Body of pancreas (tissue), 4 donors: ENCODE measurements at regions not wholly inside any gene's neighbourhood (a gene's known extent, or its start where the extent isn't known, plus 50 kb on each side); places are given as distances from the start of the nearest gene placed in this dataset.
A peak's percentile ranks its signal among the peaks of the same experiment; 100 is the strongest.

Experiments used
- ATAC-seq: fragments of 150-250 bp; one replicate; pipeline ENCODE4 v1.9.1; 2016
- DNase-seq, 4 donors: peaks; one replicate each; pipeline ENCODE4 v3.0.0-alpha.2; 2019
- H3K27ac ChIP-seq, 4 donors: fragments of 200-600 bp; sonication (generic); 1 replicate in 3 of 4; 2 replicates in 1 of 4; pipeline versions ENCODE4 v1.5.1 to v1.6.1; 2016 to 2019; ENCODE audit warnings: mild to moderate bottlenecking in 1 of 4, mixed read lengths in 1 of 4, moderate library complexity in 1 of 4
- H3K27me3 ChIP-seq, 2 donors: fragments of 200-600 bp; sonication (generic); one replicate each; pipeline ENCODE4 v1.6.0; 2016; ENCODE audit warnings: mild to moderate bottlenecking in 1 of 2
- H3K36me3 ChIP-seq, 2 donors: fragments of 200-600 bp; sonication (generic); replicated peaks in 1 of 2; 2 replicates each; pipeline ENCODE4 v1.5.1; 2016; ENCODE audit warnings: low read depth in 2 of 2; ENCODE audit not compliant: insufficient read depth in 1 of 2
- H3K4me1 ChIP-seq: fragments of 200-600 bp; sonication (generic); one replicate; pipeline ENCODE4 v1.6.0; 2016
- H3K4me3 ChIP-seq, 2 donors: fragments of 200-600 bp; sonication (generic); 1 replicate in 1 of 2; 2 replicates in 1 of 2; pipeline ENCODE4 v1.5.1; 2016 to 2019
- H3K9me3 ChIP-seq, 3 donors: fragments of 200-600 bp; sonication (generic); 1 replicate in 2 of 3; 2 replicates in 1 of 3; pipeline ENCODE4 v1.5.1; 2016
- CTCF ChIP-seq, 7 experiments: fragments of 450-650 bp in 4 of 7; fragments of 200-600 bp in 3 of 7; sonication (generic) in 3 of 7; IDR thresholded peaks; one replicate each; pipeline ENCODE4 v1.5.1; 2016 to 2019; ENCODE audit warnings: antibody characterized with exemption in 7 of 7
- POLR2A ChIP-seq, 3 donors: fragments of 450-650 bp; IDR thresholded peaks; one replicate each; pipeline ENCODE4 v1.6.1; 2016; ENCODE audit warnings: antibody characterized with exemption in 3 of 3, mild to moderate bottlenecking in 2 of 3
- WGBS, 2 donors: methylation state at CpG; one replicate each; pipeline ENCODE4 v1.1.5; 2017; 5-methylcytosine and 5-hydroxymethylcytosine counted together
- intact Hi-C: fragments of 100-400 bp; cut with DNase I; formaldehyde crosslinking; loops from one replicate; pipeline ENCODE4 v1.15.1; 2023

- WGBS, 2 donors: 17 to 42% methylated on average over 4 of the region's 4 CpGs
- intact Hi-C loops: no loop called here
- ATAC-seq (peak; percentile 35), DNase-seq (peak in 3 of 4 donors; percentile 6 to 38 (median 12))
- H3K27me3 ChIP-seq: no peaks in the 10 kb centered on the region
- H3K27ac ChIP-seq: no peak overlapping the region
- H3K4me1 ChIP-seq: peaks cover 18% of the 10 kb centered on the region
- no peak for TF ChIP-seq CTCF (IDR thresholded peaks at IDR 0.05)
- no peak for TF ChIP-seq POLR2A (IDR thresholded peaks at IDR 0.05)
- H3K9me3 ChIP-seq: no peaks in the 10 kb centered on the region
- H3K4me3 ChIP-seq: no peak overlapping the region
- no peaks in the 10 kb centered on the region for H3K36me3 ChIP-seq
Observed at GRCh38 chrX:118221270-118221669, 104.7 kb upstream of the KLHL13 start.

GRCh38 chrX:118221733-118222132 is 105.1 kb upstream of the KLHL13 start:
- DNase-seq (no peak), ATAC-seq (no peak)
- no peak for TF ChIP-seq CTCF (IDR thresholded peaks at IDR 0.05)
- H3K4me1 ChIP-seq: peaks cover 14% of the 10 kb centered on the region
- no peaks in the 10 kb centered on the region for H3K9me3 ChIP-seq
- no peaks in the 10 kb centered on the region for H3K27me3 ChIP-seq
- intact Hi-C loops: no loop called here
- no peak overlapping the region for H3K27ac ChIP-seq
- H3K36me3 ChIP-seq: no peaks in the 10 kb centered on the region
- 47 to 48% methylated on average over 3 of the region's 3 CpGs for WGBS, 2 donors
- H3K4me3 ChIP-seq: no peak overlapping the region

GRCh38 chrX:118222421-118222820 is 105.8 kb upstream of the KLHL13 start:
- no peaks in the 10 kb centered on the region for H3K36me3 ChIP-seq
- ATAC-seq (no peak), DNase-seq (no peak)
- TF ChIP-seq CTCF (IDR thresholded peaks at IDR 0.05) (no peak), POLR2A (IDR thresholded peaks at IDR 0.05) (no peak)
- intact Hi-C loops: no loop called here
- H3K4me3 ChIP-seq: no peak overlapping the region
- no peak overlapping the region for H3K27ac ChIP-seq
- H3K27me3 ChIP-seq: no peaks in the 10 kb centered on the region
- peaks cover 12% of the 10 kb centered on the region for H3K4me1 ChIP-seq
- H3K9me3 ChIP-seq: no peaks in the 10 kb centered on the region

GRCh38 chrX:118225711-118226428 is 109.3 kb upstream of the KLHL13 start:
- Histone ChIP-seq H3K36me3 (no peaks in the 10 kb centered on the region), H3K4me3 (no peak overlapping the region), H3K27me3 (no peaks in the 10 kb centered on the region), H3K9me3 (no peaks in the 10 kb centered on the region), H3K27ac (peak overlapping the region in 1 of 4 donors; percentile 5), H3K4me1 (peaks cover 8% of the 10 kb centered on the region)
- intact Hi-C loops: no loop called here
- 54 to 62% methylated on average over 3 of the region's 3 CpGs for WGBS, 2 donors
- TF ChIP-seq POLR2A (IDR thresholded peaks at IDR 0.05) (no peak), CTCF (IDR thresholded peaks at IDR 0.05) (peak; percentile 22 to 70 (median 59))
- peak; percentile 78 for ATAC-seq
- DNase-seq: no peak

- Histone ChIP-seq H3K27me3 (no peaks in the 10 kb centered on the region), H3K27ac (no peak overlapping the region), H3K36me3 (no peaks in the 10 kb centered on the region), H3K4me3 (no peak overlapping the region), H3K9me3 (no peaks in the 10 kb centered on the region), H3K4me1 (peaks cover 8% of the 10 kb centered on the region)
- TF ChIP-seq POLR2A (IDR thresholded peaks at IDR 0.05): no peak
- TF ChIP-seq CTCF (IDR thresholded peaks at IDR 0.05): no peak
- intact Hi-C loops: no loop called here
- ATAC-seq (no peak), DNase-seq (no peak)
- WGBS, 2 donors: 69 to 83% methylated on average over 4 of the region's 4 CpGs
Observed at GRCh38 chrX:118228041-118228440, 111.4 kb upstream of the KLHL13 start.
